ACC112 (cell line): ENCODE measurements at regions not wholly inside any gene's neighbourhood (a gene's known extent, or its start where the extent isn't known, plus 50 kb on each side); places are given as distances from the start of the nearest gene placed in this dataset.
A peak's percentile ranks its signal among the peaks of the same experiment; 100 is the strongest.

Source experiments
- H2AFZ ChIP-seq: fragments of 200-600 bp; sonication (generic); one replicate; pipeline ENCODE4 v1.6.0; 2017; ENCODE audit warnings: antibody characterized with exemption, low read length; ENCODE audit not compliant: unreplicated experiment
- H3K27ac ChIP-seq: fragments of 200-600 bp; sonication (generic); 2 replicates; pipeline ENCODE4 v1.5.1; 2014; ENCODE audit warnings: low read depth, mild to moderate bottlenecking, antibody characterized with exemption, low read length, moderate library complexity
- H3K27me3 ChIP-seq: fragments of 200-600 bp; sonication (generic); 2 replicates; pipeline ENCODE4 v1.6.1; 2014; ENCODE audit warnings: mild to moderate bottlenecking, antibody characterized with exemption, low read length, moderate library complexity, mixed read lengths; ENCODE audit not compliant: insufficient read depth
- H3K36me3 ChIP-seq: fragments of 200-600 bp; sonication (generic); 2 replicates; pipeline ENCODE4 v1.6.1; 2016; ENCODE audit warnings: mild to moderate bottlenecking, antibody characterized with exemption, low read length, moderate library complexity, mixed read lengths; ENCODE audit not compliant: insufficient read depth
- H3K4me1 ChIP-seq: fragments of 200-600 bp; sonication (generic); one replicate; pipeline ENCODE4 v1.6.1; 2016; ENCODE audit warnings: low read length, mixed read lengths; ENCODE audit not compliant: insufficient read depth, unreplicated experiment, control insufficient read depth
- H3K4me3 ChIP-seq: fragments of 200-600 bp; sonication (generic); 2 replicates; pipeline ENCODE4 v1.5.1; 2014; ENCODE audit warnings: mild to moderate bottlenecking, low read depth, low read length
- H3K79me2 ChIP-seq: fragments of 200-600 bp; sonication (generic); one replicate; pipeline ENCODE4 v1.6.0; 2016; ENCODE audit warnings: low read length; ENCODE audit not compliant: control insufficient read depth, unreplicated experiment, insufficient read depth

GRCh38 chr3:147049821-147050220 lies 356.5 kb downstream of the ZIC4 start:
- Histone ChIP-seq H3K27ac (no peak overlapping the region), H3K27me3 (no peaks in the 10 kb centered on the region), H3K36me3 (no peaks in the 10 kb centered on the region), H2AFZ (peak overlapping the region; percentile 86), H3K4me1 (no peaks in the 10 kb centered on the region), H3K4me3 (peak overlapping the region; percentile 54; the same call in 1 of the 2 replicates), H3K79me2 (no peaks in the 10 kb centered on the region)

GRCh38 chr3:147049305-147049704 lies 357.0 kb downstream of the ZIC4 start:
- H3K27ac ChIP-seq: no peak overlapping the region
- no peaks in the 10 kb centered on the region for H3K36me3 ChIP-seq
- H3K4me3 ChIP-seq: 0 out of 2 replicates have a peak overlapping the region, but pooled peaks have one; percentile 54
- H3K79me2 ChIP-seq: no peaks in the 10 kb centered on the region
- H2AFZ ChIP-seq: peak overlapping the region; percentile 86
- no peaks in the 10 kb centered on the region for H3K4me1 ChIP-seq
- no peaks in the 10 kb centered on the region for H3K27me3 ChIP-seq

- Histone ChIP-seq H3K79me2 (no peaks in the 10 kb centered on the region), H3K27ac (no peak overlapping the region), H3K27me3 (no peaks in the 10 kb centered on the region), H3K4me3 (no peak overlapping the region), H3K4me1 (no peaks in the 10 kb centered on the region), H2AFZ (no peak overlapping the region), H3K36me3 (no peaks in the 10 kb centered on the region)
Measured at GRCh38 chr3:147046916-147047315, 359.4 kb downstream of the ZIC4 start.

GRCh38 chr3:147038481-147038880 lies 367.9 kb downstream of the ZIC4 start:
- no peaks in the 10 kb centered on the region for H3K36me3 ChIP-seq
- H3K27me3 ChIP-seq: no peaks in the 10 kb centered on the region
- no peaks in the 10 kb centered on the region for H3K79me2 ChIP-seq
- H3K27ac ChIP-seq: no peak overlapping the region
- H2AFZ ChIP-seq: no peak overlapping the region
- H3K4me3 ChIP-seq: no peak overlapping the region; the same call in 1 of the 2 replicates
- H3K4me1 ChIP-seq: peaks cover 3% of the 10 kb centered on the region

GRCh38 chr3:147034359-147034758 lies 372.0 kb downstream of the ZIC4 start:
- peaks cover 3% of the 10 kb centered on the region for H3K4me1 ChIP-seq
- no peaks in the 10 kb centered on the region for H3K79me2 ChIP-seq
- H3K36me3 ChIP-seq: no peaks in the 10 kb centered on the region
- no peaks in the 10 kb centered on the region for H3K27me3 ChIP-seq
- no peak overlapping the region for H2AFZ ChIP-seq
- H3K4me3 ChIP-seq: no peak overlapping the region
- no peak overlapping the region for H3K27ac ChIP-seq

- no peak overlapping the region for H3K27ac ChIP-seq
- no peaks in the 10 kb centered on the region for H3K36me3 ChIP-seq
- H3K79me2 ChIP-seq: no peaks in the 10 kb centered on the region
- H3K4me1 ChIP-seq: no peaks in the 10 kb centered on the region
- no peak overlapping the region for H3K4me3 ChIP-seq
- no peak overlapping the region for H2AFZ ChIP-seq
- no peaks in the 10 kb centered on the region for H3K27me3 ChIP-seq
Measured at GRCh38 chr3:147030274-147030673, 376.1 kb downstream of the ZIC4 start.

- H3K27ac ChIP-seq: no peak overlapping the region
- H3K27me3 ChIP-seq: no peaks in the 10 kb centered on the region
- no peaks in the 10 kb centered on the region for H3K79me2 ChIP-seq
- H3K36me3 ChIP-seq: no peaks in the 10 kb centered on the region
- no peaks in the 10 kb centered on the region for H3K4me1 ChIP-seq
- H3K4me3 ChIP-seq: no peak overlapping the region
- H2AFZ ChIP-seq: no peak overlapping the region
Measured at GRCh38 chr3:147015334-147015733, 391.0 kb downstream of the ZIC4 start.

GRCh38 chr3:147008886-147009285 lies 397.5 kb downstream of the ZIC4 start:
- H3K27me3 ChIP-seq: no peaks in the 10 kb centered on the region
- H3K36me3 ChIP-seq: no peaks in the 10 kb centered on the region
- no peaks in the 10 kb centered on the region for H3K4me1 ChIP-seq
- no peak overlapping the region for H2AFZ ChIP-seq
- H3K4me3 ChIP-seq: no peak overlapping the region
- H3K79me2 ChIP-seq: no peaks in the 10 kb centered on the region
- no peak overlapping the region for H3K27ac ChIP-seq

- Histone ChIP-seq H3K79me2 (no peaks in the 10 kb centered on the region), H3K27ac (no peak overlapping the region)
Measured at GRCh38 chr3:147008458-147008857, 397.9 kb downstream of the ZIC4 start.

GRCh38 chr3:147007736-147008245 lies 398.6 kb downstream of the ZIC4 start:
- Histone ChIP-seq H3K27ac (no peak overlapping the region), H3K27me3 (no peaks in the 10 kb centered on the region), H3K4me1 (no peaks in the 10 kb centered on the region), H3K36me3 (no peaks in the 10 kb centered on the region), H3K4me3 (no peak overlapping the region), H2AFZ (no peak overlapping the region), H3K79me2 (no peaks in the 10 kb centered on the region)

More at GRCh38 chr3:147008458-147008857, 397.9 kb downstream of the ZIC4 start:
- H3K4me3 ChIP-seq: no peak overlapping the region
- no peaks in the 10 kb centered on the region for H3K36me3 ChIP-seq
- no peaks in the 10 kb centered on the region for H3K27me3 ChIP-seq
- H2AFZ ChIP-seq: no peak overlapping the region
- H3K4me1 ChIP-seq: no peaks in the 10 kb centered on the region

- Histone ChIP-seq H3K27ac (no peak overlapping the region), H3K27me3 (no peaks in the 10 kb centered on the region)
Measured at GRCh38 chr3:147002721-147003120, 397.6 kb upstream of the PLSCR5 start.

More at GRCh38 chr3:147002721-147003120, 397.6 kb upstream of the PLSCR5 start:
- Histone ChIP-seq H3K79me2 (no peaks in the 10 kb centered on the region), H2AFZ (no peak overlapping the region), H3K36me3 (no peaks in the 10 kb centered on the region), H3K4me3 (no peak overlapping the region), H3K4me1 (no peaks in the 10 kb centered on the region)
